ENCODE measurements at regions not wholly inside any gene's neighbourhood (a gene's known extent, or its start where the extent isn't known, plus 50 kb on each side); places are given as distances from the start of the nearest gene placed in this dataset.
"Not testable (repeated sequence)": the region's sequence is repeated elsewhere in the genome, so short reads cannot be mapped to it uniquely, and the experiment has no call there.

GRCh38 chr2:109712123-109712449 is 82.0 kb upstream of the RGPD5 start:
- H3K4me3 ChIP-seq (ENCODE audit: low read length), result no peak overlapping the region
- TF ChIP-seq, protein P1, sequence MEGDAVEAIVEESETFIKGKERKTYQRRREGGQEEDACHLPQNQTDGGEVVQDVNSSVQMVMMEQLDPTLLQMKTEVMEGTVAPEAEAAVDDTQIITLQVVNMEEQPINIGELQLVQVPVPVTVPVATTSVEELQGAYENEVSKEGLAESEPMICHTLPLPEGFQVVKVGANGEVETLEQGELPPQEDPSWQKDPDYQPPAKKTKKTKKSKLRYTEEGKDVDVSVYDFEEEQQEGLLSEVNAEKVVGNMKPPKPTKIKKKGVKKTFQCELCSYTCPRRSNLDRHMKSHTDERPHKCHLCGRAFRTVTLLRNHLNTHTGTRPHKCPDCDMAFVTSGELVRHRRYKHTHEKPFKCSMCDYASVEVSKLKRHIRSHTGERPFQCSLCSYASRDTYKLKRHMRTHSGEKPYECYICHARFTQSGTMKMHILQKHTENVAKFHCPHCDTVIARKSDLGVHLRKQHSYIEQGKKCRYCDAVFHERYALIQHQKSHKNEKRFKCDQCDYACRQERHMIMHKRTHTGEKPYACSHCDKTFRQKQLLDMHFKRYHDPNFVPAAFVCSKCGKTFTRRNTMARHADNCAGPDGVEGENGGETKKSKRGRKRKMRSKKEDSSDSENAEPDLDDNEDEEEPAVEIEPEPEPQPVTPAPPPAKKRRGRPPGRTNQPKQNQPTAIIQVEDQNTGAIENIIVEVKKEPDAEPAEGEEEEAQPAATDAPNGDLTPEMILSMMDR (conservative IDR thresholded peaks at IDR 0.05; ENCODE audit: low read depth, low read length), result no peak
- DNase-seq (ENCODE audit: low read depth), result no peak

GRCh38 chr2:109712746-109713145 is 81.4 kb upstream of the RGPD5 start:
- H3K4me3 ChIP-seq (ENCODE audit: low read length), result no peak overlapping the region
- TF ChIP-seq, protein P1 (conservative IDR thresholded peaks at IDR 0.05; ENCODE audit: low read depth, low read length), result no peak
- no peak for DNase-seq (ENCODE audit: low read depth)

DNA sequence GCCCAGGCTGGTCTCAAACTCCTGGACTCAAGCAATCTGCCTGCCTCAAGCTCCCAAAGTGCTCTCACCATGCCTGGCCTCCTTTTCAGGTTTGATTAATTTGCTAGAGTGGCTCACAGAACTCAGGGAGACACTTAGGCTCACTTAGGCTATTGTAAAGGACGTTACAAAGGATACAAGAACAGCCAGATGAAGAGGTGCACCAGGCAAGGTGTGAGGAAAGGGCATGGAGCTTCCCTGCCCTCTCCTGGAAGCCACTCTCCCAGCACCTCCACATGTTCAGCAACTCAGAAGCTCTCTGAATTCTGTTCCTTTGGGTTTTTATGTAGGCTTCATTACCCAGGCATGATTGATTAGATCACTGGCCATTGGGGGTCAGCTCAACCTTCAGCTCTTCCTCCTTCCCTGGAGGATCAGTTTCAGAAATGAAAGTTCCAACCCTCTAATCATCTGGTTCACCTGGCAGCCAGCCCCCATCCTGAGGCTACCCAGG is 78.7 kb upstream of the RGPD5 start:
- TF ChIP-seq, protein P1 (conservative IDR thresholded peaks at IDR 0.05; ENCODE audit: low read depth, low read length), result peak; percentile 51
- DNase-seq (ENCODE audit: low read depth), result no peak
- H3K4me3 ChIP-seq (ENCODE audit: low read length), result no peak overlapping the region

DNA sequence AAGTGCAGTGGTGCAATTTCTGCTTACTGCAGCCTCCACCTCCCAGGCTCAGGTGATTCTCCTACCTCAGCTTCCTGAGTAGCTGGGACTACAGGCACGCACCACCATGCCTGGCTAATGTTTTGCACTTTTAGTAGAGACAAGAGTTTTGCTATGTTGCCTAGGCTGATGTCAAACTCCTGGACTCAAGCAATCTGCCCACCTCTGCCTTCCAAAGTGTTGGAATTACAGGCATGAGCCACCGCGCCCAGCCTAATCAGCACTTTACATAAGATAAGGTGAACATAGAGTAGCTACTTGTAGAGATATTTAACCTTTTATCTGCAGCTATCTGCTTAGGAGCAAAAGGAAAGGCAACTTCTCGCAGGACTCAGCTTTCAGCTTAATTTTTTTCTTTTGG is 77.5 kb upstream of the RGPD5 start:
- H3K4me3 ChIP-seq (ENCODE audit: low read length); DNase-seq (ENCODE audit: low read depth): not testable (repeated sequence)

DNA sequence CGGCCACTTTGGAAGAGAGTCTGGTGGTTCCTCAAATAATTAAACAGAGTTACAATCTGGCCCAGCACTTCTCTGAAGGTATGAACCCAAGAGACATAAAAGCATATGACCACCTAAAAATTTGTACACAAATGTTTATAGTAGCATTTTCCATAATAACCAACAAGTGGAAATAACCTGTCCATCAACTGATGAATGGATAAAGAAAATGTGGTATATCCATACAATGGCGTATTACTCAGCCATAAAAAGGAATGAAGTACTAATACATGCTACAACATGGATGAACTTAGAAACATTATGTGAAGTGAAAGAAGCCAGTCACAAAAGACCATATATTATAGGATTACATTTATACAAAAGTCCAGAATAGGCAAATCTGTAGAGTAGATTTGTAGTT is 76.0 kb upstream of the RGPD5 start:
- TF ChIP-seq, protein P1 (conservative IDR thresholded peaks at IDR 0.05; ENCODE audit: low read depth, low read length), result no peak

DNA sequence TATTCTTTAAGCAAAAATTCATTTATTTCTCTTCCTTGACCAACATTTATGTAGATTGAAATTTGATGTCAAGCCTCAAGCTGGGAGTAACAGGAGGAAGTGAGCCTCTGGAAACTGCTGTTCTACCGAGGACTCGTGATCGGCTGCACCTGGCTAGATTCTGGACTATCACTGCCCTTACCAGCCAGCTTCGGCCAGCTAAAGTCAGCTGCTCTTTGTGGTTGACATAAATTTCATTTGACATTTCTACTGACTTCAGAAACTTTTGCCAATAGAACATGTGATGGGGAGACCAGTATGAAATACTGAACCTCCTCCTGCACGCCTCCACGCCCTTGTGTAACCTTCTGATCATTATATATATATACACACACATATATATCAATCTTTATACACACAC is 74.2 kb upstream of the RGPD5 start:
- DNase-seq (ENCODE audit: low read depth), result no peak
- H3K4me3 ChIP-seq (ENCODE audit: low read length), result no peak overlapping the region
- TF ChIP-seq, protein P1 (conservative IDR thresholded peaks at IDR 0.05; ENCODE audit: low read depth, low read length), result no peak

More for the DNA sequence above, 76.0 kb upstream of the RGPD5 start:
- DNase-seq (ENCODE audit: low read depth), result no peak
- H3K4me3 ChIP-seq (ENCODE audit: low read length), result no peak overlapping the region

DNA sequence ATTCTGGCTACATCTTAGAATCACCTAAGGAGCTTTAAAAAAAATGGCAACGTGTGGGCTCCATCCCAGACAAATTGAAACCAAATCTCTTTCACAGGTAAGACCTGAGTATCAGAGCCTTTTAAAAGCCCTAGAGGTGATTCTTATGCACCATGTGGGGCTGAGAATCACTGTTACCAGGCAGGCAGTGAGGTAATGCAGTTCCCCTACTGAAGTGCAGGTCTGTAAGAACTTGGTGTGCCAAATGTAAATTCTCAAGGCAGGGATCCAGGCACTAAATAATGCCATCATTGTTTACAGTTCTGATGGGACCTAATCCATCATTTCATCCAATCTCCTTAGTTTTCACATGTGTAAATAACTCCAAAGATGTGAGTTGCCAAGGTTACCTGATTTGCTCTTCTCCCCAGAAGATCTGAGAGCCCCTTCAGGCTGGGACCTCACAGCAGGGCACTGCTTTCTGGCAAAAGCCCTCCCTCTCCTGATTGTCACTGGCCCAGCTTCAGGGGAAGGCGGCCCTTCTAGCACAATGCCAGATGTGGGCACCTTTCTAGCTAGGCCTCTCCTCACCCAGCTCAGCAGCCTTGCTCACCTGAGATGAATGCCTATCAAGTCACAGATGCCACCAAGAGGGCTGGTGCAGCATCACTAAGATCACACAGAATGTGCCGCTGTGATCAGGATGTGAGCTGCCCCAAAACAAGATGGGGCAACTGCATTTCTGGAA is 73.6 kb upstream of the RGPD5 start:
- H3K4me3 ChIP-seq (ENCODE audit: low read length), result no peak overlapping the region
- TF ChIP-seq, protein P1 (conservative IDR thresholded peaks at IDR 0.05; ENCODE audit: low read depth, low read length), result no peak
- DNase-seq (ENCODE audit: low read depth), result no peak

All from retinal pigment epithelial cell (primary cell).